Tibial nerve (tissue), 3 donors: ENCODE measurements at regions not wholly inside any gene's neighbourhood (a gene's known extent, or its start where the extent isn't known, plus 50 kb on each side); places are given as distances from the start of the nearest gene placed in this dataset.

Experiments used
- POLR2A ChIP-seq, 2 donors: fragments of 450-650 bp; IDR thresholded peaks; one replicate each; pipeline ENCODE4 v1.6.1; 2017; ENCODE audit warnings: antibody characterized with exemption in 2 of 2, mild to moderate bottlenecking in 2 of 2, moderate library complexity in 2 of 2
- TF ChIP-seq, protein P1 (sequence below), 5 experiments: fragments of 200-600 bp in 3 of 5; fragments of 450-650 bp in 2 of 5; sonication (generic) in 3 of 5; IDR thresholded peaks; one replicate each; pipeline ENCODE4 v1.5.1; 2016 to 2019; ENCODE audit warnings: antibody characterized with exemption in 5 of 5, mild to moderate bottlenecking in 3 of 5, moderate library complexity in 2 of 5

DNA sequence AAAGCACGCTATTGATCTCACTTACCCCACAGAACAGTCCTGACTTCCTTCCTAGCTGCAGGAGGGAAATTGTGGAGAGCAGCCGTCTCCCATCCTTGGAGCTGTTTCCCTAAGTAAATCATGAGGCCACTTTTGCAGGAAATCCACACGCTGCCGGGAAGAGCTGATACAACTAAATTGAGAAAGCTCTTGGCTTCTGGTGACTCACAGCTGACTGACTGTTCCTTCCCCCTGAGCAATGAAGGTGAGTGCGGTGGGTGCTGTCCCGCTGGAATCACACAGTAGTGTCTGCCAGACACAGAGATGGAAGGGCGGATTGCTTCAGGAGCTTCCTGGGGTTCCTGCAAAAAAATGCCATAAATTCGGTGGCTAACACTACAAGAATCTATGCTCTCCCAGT is 268.9 kb downstream of the ASMT start:
- TF ChIP-seq, protein P1, sequence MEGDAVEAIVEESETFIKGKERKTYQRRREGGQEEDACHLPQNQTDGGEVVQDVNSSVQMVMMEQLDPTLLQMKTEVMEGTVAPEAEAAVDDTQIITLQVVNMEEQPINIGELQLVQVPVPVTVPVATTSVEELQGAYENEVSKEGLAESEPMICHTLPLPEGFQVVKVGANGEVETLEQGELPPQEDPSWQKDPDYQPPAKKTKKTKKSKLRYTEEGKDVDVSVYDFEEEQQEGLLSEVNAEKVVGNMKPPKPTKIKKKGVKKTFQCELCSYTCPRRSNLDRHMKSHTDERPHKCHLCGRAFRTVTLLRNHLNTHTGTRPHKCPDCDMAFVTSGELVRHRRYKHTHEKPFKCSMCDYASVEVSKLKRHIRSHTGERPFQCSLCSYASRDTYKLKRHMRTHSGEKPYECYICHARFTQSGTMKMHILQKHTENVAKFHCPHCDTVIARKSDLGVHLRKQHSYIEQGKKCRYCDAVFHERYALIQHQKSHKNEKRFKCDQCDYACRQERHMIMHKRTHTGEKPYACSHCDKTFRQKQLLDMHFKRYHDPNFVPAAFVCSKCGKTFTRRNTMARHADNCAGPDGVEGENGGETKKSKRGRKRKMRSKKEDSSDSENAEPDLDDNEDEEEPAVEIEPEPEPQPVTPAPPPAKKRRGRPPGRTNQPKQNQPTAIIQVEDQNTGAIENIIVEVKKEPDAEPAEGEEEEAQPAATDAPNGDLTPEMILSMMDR (IDR thresholded peaks at IDR 0.05), result no peak
- no peak for TF ChIP-seq POLR2A (IDR thresholded peaks at IDR 0.05)
